PFSK-1 (cell line): ENCODE measurements at regions not wholly inside any gene's neighbourhood (a gene's known extent, or its start where the extent isn't known, plus 50 kb on each side); places are given as distances from the start of the nearest gene placed in this dataset.

Experiments
- POLR2AphosphoS5 ChIP-seq: IDR thresholded peaks from 2 replicates; pipeline ENCODE4 v1.6.1; 2012; ENCODE audit warnings: low read depth, mild to moderate bottlenecking, control low read depth, low read length, moderate library complexity
- SIN3A ChIP-seq: IDR thresholded peaks from 2 replicates; pipeline ENCODE4 v1.6.1; 2012; ENCODE audit warnings: mild to moderate bottlenecking, low read length, moderate library complexity, borderline replicate concordance; ENCODE audit not compliant: insufficient read depth

- TF ChIP-seq POLR2AphosphoS5 (no peak), SIN3A (no peak)
These were observed 176.4 kb upstream of the GYPA start for GRCh38 chr4:144316869-144317268.
